Caco-2 (cell line): ENCODE measurements at regions not wholly inside any gene's neighbourhood (a gene's known extent, or its start where the extent isn't known, plus 50 kb on each side); places are given as distances from the start of the nearest gene placed in this dataset.

ENCODE experiments used
- BruUV-seq: library from RNA; stranded (reverse); fragments of 400-500 nt; replicated peaks from 2 replicates; lab custom pipeline; 2021; lab: Mats Ljungman, UMichigan
- CTCF ChIA-PET: fragments of 300-600 bp; sonication (Branson Sonifier 250); formaldehyde crosslinking; loops from one replicate; lab custom pipeline; 2022; ENCODE audit warnings: antibody characterized with exemption; lab: Charles Lee
- POLR2A ChIA-PET: fragments of 300-600 bp; sonication (Branson Sonifier 250); formaldehyde crosslinking; loops from one replicate; lab custom pipeline; 2022; ENCODE audit warnings: antibody characterized with exemption; lab: Charles Lee
- DNase-seq, 2 experiments: peaks; one replicate each; pipeline versions ENCODE4 v3.0.0 to v3.0.0-alpha.2; 2020 to 2022
- H3K27me3 ChIP-seq: replicated peaks from 2 replicates; pipeline ENCODE4 v1.6.0; 2011; ENCODE audit warnings: low read length; ENCODE audit not compliant: control insufficient read depth, insufficient read depth
- H3K36me3 ChIP-seq: 2 replicates; pipeline ENCODE4 v1.5.1; 2011; ENCODE audit warnings: low read length; ENCODE audit not compliant: control insufficient read depth, insufficient read depth
- H3K4me1 ChIP-seq: fragments of 250-450 bp; sonication (Bioruptor Pico); 2 replicates; pipeline ENCODE4 v1.5.1; 2020; ENCODE audit warnings: mild to moderate bottlenecking
- H3K4me3 ChIP-seq: 2 replicates; pipeline ENCODE4 v1.5.1; 2011; ENCODE audit warnings: low read depth, mild to moderate bottlenecking, control low read depth, low read length
- H3K9me3 ChIP-seq: fragments of 250-450 bp; sonication (Bioruptor Pico); 2 replicates; pipeline ENCODE4 v1.5.1; 2020; ENCODE audit warnings: mild to moderate bottlenecking, moderate library complexity
- H3K27ac Mint-ChIP-seq: one replicate; pipeline ENCODE4 v1.8.0; 2022; ENCODE audit warnings: mixed read lengths; ENCODE audit not compliant: unreplicated experiment
- H3K27me3 Mint-ChIP-seq: one replicate; pipeline ENCODE4 v1.8.0; 2022; ENCODE audit warnings: mixed read lengths; ENCODE audit not compliant: insufficient read depth, unreplicated experiment
- H3K36me3 Mint-ChIP-seq: one replicate; pipeline ENCODE4 v1.8.0; 2022; ENCODE audit warnings: mild to moderate bottlenecking, mixed read lengths; ENCODE audit not compliant: insufficient read depth, unreplicated experiment
- H3K4me1 Mint-ChIP-seq: one replicate; pipeline ENCODE4 v1.8.0; 2022; ENCODE audit warnings: low read depth, mixed read lengths; ENCODE audit not compliant: unreplicated experiment
- H3K4me3 Mint-ChIP-seq: one replicate; pipeline ENCODE4 v1.8.0; 2022; ENCODE audit warnings: mild to moderate bottlenecking, moderate library complexity, mixed read lengths; ENCODE audit not compliant: unreplicated experiment
- H3K9me3 Mint-ChIP-seq: one replicate; pipeline ENCODE4 v1.8.0; 2022; ENCODE audit warnings: mixed read lengths; ENCODE audit not compliant: unreplicated experiment
- intact Hi-C: fragments of 100-400 bp; cut with micrococcal nuclease; formaldehyde crosslinking; loops from one replicate; pipeline ENCODE4 v1.10.0; 2022; ENCODE audit not compliant: unreplicated experiment
- TF ChIP-seq, protein P1 (sequence below), 2 experiments: fragments of 200-600 bp in 1 of 2; IDR thresholded peaks; 1 replicate in 1 of 2; 2 replicates in 1 of 2; pipeline versions ENCODE4 v1.5.1 to v1.8.0; 2011 to 2022; ENCODE audit warnings: antibody characterized with exemption in 1 of 2, control low read depth in 1 of 2, inconsistent platforms in 1 of 2, low read depth in 1 of 2, low read length in 1 of 2, mild to moderate bottlenecking in 1 of 2, moderate library complexity in 1 of 2; ENCODE audit not compliant: insufficient read depth in 1 of 2, severe bottlenecking in 1 of 2, unreplicated experiment in 1 of 2

GRCh38 chr13:44809190-44809589 is 180.1 kb downstream of the NUFIP1 start:
- ChIA-PET POLR2A (no interaction called here), CTCF (no interaction called here)
- Mint-ChIP-seq H3K9me3 (no peaks in the 10 kb centered on the region), H3K4me1 (peaks cover 41% of the 10 kb centered on the region), H3K27me3 (no peaks in the 10 kb centered on the region), H3K4me3 (no peak overlapping the region), H3K27ac (no peak overlapping the region), H3K36me3 (no peaks in the 10 kb centered on the region)
- DNase-seq: no peak
- H3K36me3 ChIP-seq: no peaks in the 10 kb centered on the region
- H3K27me3 ChIP-seq: no peaks in the 10 kb centered on the region
- TF ChIP-seq, protein P1, sequence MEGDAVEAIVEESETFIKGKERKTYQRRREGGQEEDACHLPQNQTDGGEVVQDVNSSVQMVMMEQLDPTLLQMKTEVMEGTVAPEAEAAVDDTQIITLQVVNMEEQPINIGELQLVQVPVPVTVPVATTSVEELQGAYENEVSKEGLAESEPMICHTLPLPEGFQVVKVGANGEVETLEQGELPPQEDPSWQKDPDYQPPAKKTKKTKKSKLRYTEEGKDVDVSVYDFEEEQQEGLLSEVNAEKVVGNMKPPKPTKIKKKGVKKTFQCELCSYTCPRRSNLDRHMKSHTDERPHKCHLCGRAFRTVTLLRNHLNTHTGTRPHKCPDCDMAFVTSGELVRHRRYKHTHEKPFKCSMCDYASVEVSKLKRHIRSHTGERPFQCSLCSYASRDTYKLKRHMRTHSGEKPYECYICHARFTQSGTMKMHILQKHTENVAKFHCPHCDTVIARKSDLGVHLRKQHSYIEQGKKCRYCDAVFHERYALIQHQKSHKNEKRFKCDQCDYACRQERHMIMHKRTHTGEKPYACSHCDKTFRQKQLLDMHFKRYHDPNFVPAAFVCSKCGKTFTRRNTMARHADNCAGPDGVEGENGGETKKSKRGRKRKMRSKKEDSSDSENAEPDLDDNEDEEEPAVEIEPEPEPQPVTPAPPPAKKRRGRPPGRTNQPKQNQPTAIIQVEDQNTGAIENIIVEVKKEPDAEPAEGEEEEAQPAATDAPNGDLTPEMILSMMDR (IDR thresholded peaks at IDR 0.05; ENCODE audit: insufficient read depth in 1 of 2, low read depth in 1 of 2, low read length in 1 of 2, severe bottlenecking in 1 of 2, unreplicated experiment in 1 of 2): no peak
- BruUV-seq: no TSS peak
- intact Hi-C loops: no loop called here
- H3K4me1 ChIP-seq: peaks cover 47% of the 10 kb centered on the region
- H3K9me3 ChIP-seq: no peaks in the 10 kb centered on the region
- no peak overlapping the region for H3K4me3 ChIP-seq

DNA sequence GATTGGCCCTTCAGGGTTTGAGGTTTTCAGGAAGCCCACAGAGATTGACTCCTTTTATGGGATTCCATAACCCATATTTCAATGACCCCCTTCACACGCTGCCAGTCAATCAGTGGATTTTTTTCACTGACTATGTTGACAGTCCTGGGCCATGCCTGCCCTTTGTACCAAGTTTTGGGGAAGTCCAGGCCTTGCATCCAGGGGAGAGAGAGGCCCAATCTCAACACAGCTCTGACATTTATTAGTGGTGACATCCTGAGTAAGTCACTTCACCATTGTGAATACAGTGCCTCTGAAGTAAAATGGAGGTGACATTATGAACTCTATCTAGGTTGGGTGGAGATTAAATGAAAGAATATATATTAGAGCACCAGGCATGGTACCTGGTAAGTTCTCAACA is 181.1 kb downstream of the NUFIP1 start:
- ChIA-PET POLR2A (no interaction called here), CTCF (interaction anchor here (0.6 kb wide), 1 partner anchor 733 kb away, joined by 4 read pairs; no protein-coding TSS in a partner anchor)
- Histone ChIP-seq H3K4me1 (peaks cover 37% of the 10 kb centered on the region), H3K27me3 (no peaks in the 10 kb centered on the region), H3K36me3 (no peaks in the 10 kb centered on the region), H3K4me3 (no peak overlapping the region), H3K9me3 (no peaks in the 10 kb centered on the region)
- Mint-ChIP-seq H3K36me3 (no peaks in the 10 kb centered on the region), H3K9me3 (no peaks in the 10 kb centered on the region), H3K27me3 (no peaks in the 10 kb centered on the region), H3K4me3 (no peak overlapping the region), H3K4me1 (peaks cover 31% of the 10 kb centered on the region), H3K27ac (no peak overlapping the region)
- BruUV-seq: no TSS peak
- intact Hi-C loops: no loop called here
- TF ChIP-seq, protein P1 (IDR thresholded peaks at IDR 0.05; ENCODE audit: insufficient read depth in 1 of 2, low read depth in 1 of 2, low read length in 1 of 2, severe bottlenecking in 1 of 2, unreplicated experiment in 1 of 2): no peak
- DNase-seq: no peak

DNA sequence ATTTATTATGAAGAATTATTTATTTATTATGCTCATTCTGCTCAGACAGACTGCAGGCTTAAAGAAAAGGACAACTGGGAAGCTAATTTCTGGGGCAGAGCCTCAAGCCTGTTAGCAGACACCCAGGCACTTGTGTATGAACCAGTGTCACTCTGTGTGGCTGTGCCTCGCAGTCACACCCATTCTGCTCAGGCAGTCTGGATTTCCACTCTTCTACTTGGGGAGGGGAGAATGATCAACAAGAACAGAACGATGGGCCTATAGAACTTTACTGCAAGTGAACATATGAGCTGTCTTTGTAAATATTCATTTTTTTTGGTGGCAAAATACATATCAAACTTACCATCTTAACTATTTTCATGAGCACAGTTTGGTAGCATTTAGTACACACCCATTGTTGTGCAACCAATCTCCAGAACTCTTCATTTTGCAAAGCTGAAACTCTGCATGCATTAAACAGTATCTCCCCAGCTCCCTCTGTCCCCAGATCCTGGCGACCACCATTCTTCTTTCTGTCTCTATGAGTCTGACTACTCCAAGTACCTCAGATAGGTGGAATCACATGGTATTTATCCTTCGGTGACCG is 181.7 kb downstream of the NUFIP1 start:
- H3K27ac Mint-ChIP-seq: no peak overlapping the region
- DNase-seq: no peak
- TF ChIP-seq, protein P1 (IDR thresholded peaks at IDR 0.05; ENCODE audit: insufficient read depth in 1 of 2, low read depth in 1 of 2, low read length in 1 of 2, severe bottlenecking in 1 of 2, unreplicated experiment in 1 of 2): no peak
- H3K4me3 ChIP-seq: no peak overlapping the region
- BruUV-seq: no TSS peak
- ChIA-PET CTCF (interaction anchor here (0.7 kb wide), 1 partner anchor 81 kb away, joined by 4 read pairs; no protein-coding TSS in a partner anchor), POLR2A (no interaction called here)
- no peaks in the 10 kb centered on the region for H3K27me3 Mint-ChIP-seq
- H3K9me3 Mint-ChIP-seq: no peaks in the 10 kb centered on the region
- no peaks in the 10 kb centered on the region for H3K9me3 ChIP-seq
- no peak overlapping the region for H3K4me3 Mint-ChIP-seq
- H3K4me1 Mint-ChIP-seq: peaks cover 25% of the 10 kb centered on the region
- intact Hi-C loops: no loop called here
- H3K4me1 ChIP-seq: peaks cover 31% of the 10 kb centered on the region
- no peaks in the 10 kb centered on the region for H3K36me3 ChIP-seq
- no peaks in the 10 kb centered on the region for H3K27me3 ChIP-seq
- H3K36me3 Mint-ChIP-seq: no peaks in the 10 kb centered on the region
